Stimulated activated naive CD8-positive, alpha-beta T cell treated with anti-CD3 and anti-CD28 coated beads, Interleukin-15, Interleukin-2, amounts not matched to agents 100 ng/mL and 50 ng/mL, for 24 hours (primary cell): ENCODE measurements at regions not wholly inside any gene's neighbourhood (a gene's known extent, or its start where the extent isn't known, plus 50 kb on each side); places are given as distances from the start of the nearest gene placed in this dataset.
A peak's percentile ranks its signal among the peaks of the same experiment; 100 is the strongest.

Experiments
- H3K27ac Mint-ChIP-seq: one replicate; pipeline ENCODE4 v1.8.0; 2021; ENCODE audit warnings: mild to moderate bottlenecking, mixed read lengths
- H3K27me3 Mint-ChIP-seq: one replicate; pipeline ENCODE4 v1.8.0; 2021; ENCODE audit warnings: mixed read lengths
- H3K36me3 Mint-ChIP-seq: one replicate; pipeline ENCODE4 v1.8.0; 2021; ENCODE audit warnings: low read depth, mixed read lengths
- H3K4me1 Mint-ChIP-seq: one replicate; pipeline ENCODE4 v1.8.0; 2021; ENCODE audit warnings: low read depth, mixed read lengths
- H3K4me3 Mint-ChIP-seq: one replicate; pipeline ENCODE4 v1.8.0; 2021; ENCODE audit warnings: mild to moderate bottlenecking, mixed read lengths
- H3K9me3 Mint-ChIP-seq: one replicate; pipeline ENCODE4 v1.8.0; 2021; ENCODE audit warnings: mixed read lengths

- no peaks in the 10 kb centered on the region for H3K27me3 Mint-ChIP-seq
- H3K36me3 Mint-ChIP-seq: no peaks in the 10 kb centered on the region
- H3K4me3 Mint-ChIP-seq: no peak overlapping the region
- H3K27ac Mint-ChIP-seq: no peak overlapping the region
- no peaks in the 10 kb centered on the region for H3K4me1 Mint-ChIP-seq
- H3K9me3 Mint-ChIP-seq: no peaks in the 10 kb centered on the region
These were observed 170.9 kb upstream of the PPFIA2 start for GRCh38 chr12:81930037-81930436.

- Mint-ChIP-seq H3K27ac (no peak overlapping the region), H3K27me3 (no peaks in the 10 kb centered on the region), H3K4me3 (no peak overlapping the region), H3K9me3 (peaks cover 41% of the 10 kb centered on the region), H3K4me1 (no peaks in the 10 kb centered on the region), H3K36me3 (no peaks in the 10 kb centered on the region)
These were observed 137.6 kb upstream of the PPFIA2 start for GRCh38 chr12:81896771-81897170.

GRCh38 chr12:81888961-81889360, 129.8 kb upstream of the PPFIA2 start:
- Mint-ChIP-seq H3K4me1 (no peaks in the 10 kb centered on the region), H3K27ac (no peak overlapping the region), H3K36me3 (no peaks in the 10 kb centered on the region), H3K4me3 (no peak overlapping the region), H3K9me3 (no peaks in the 10 kb centered on the region), H3K27me3 (no peaks in the 10 kb centered on the region)

GRCh38 chr12:81888106-81888740, 129.1 kb upstream of the PPFIA2 start:
- H3K27me3 Mint-ChIP-seq: no peaks in the 10 kb centered on the region
- no peaks in the 10 kb centered on the region for H3K4me1 Mint-ChIP-seq
- no peak overlapping the region for H3K4me3 Mint-ChIP-seq
- H3K27ac Mint-ChIP-seq: no peak overlapping the region
- no peaks in the 10 kb centered on the region for H3K9me3 Mint-ChIP-seq
- H3K36me3 Mint-ChIP-seq: no peaks in the 10 kb centered on the region

GRCh38 chr12:81874586-81874985, 115.4 kb upstream of the PPFIA2 start:
- Mint-ChIP-seq H3K36me3 (no peaks in the 10 kb centered on the region), H3K4me1 (peaks cover 13% of the 10 kb centered on the region), H3K4me3 (no peak overlapping the region), H3K27ac (no peak overlapping the region), H3K27me3 (no peaks in the 10 kb centered on the region), H3K9me3 (no peaks in the 10 kb centered on the region)

- Mint-ChIP-seq H3K27me3 (no peaks in the 10 kb centered on the region), H3K4me3 (no peak overlapping the region), H3K4me1 (peaks cover 13% of the 10 kb centered on the region), H3K27ac (no peak overlapping the region), H3K36me3 (no peaks in the 10 kb centered on the region), H3K9me3 (no peaks in the 10 kb centered on the region)
These were observed 115.0 kb upstream of the PPFIA2 start for GRCh38 chr12:81874166-81874565.

GRCh38 chr12:81872400-81872799, 113.2 kb upstream of the PPFIA2 start:
- Mint-ChIP-seq H3K27me3 (no peaks in the 10 kb centered on the region), H3K4me3 (no peak overlapping the region), H3K27ac (no peak overlapping the region), H3K9me3 (no peaks in the 10 kb centered on the region), H3K4me1 (peaks cover 13% of the 10 kb centered on the region), H3K36me3 (no peaks in the 10 kb centered on the region)

GRCh38 chr12:81866081-81866480, 106.9 kb upstream of the PPFIA2 start:
- H3K9me3 Mint-ChIP-seq: no peaks in the 10 kb centered on the region
- H3K4me3 Mint-ChIP-seq: no peak overlapping the region
- no peaks in the 10 kb centered on the region for H3K36me3 Mint-ChIP-seq
- no peak overlapping the region for H3K27ac Mint-ChIP-seq
- H3K4me1 Mint-ChIP-seq: no peaks in the 10 kb centered on the region
- no peaks in the 10 kb centered on the region for H3K27me3 Mint-ChIP-seq

GRCh38 chr12:81863406-81863805, 104.3 kb upstream of the PPFIA2 start:
- Mint-ChIP-seq H3K9me3 (no peaks in the 10 kb centered on the region), H3K27ac (no peak overlapping the region), H3K4me3 (no peak overlapping the region), H3K4me1 (peaks cover 3% of the 10 kb centered on the region), H3K36me3 (no peaks in the 10 kb centered on the region), H3K27me3 (no peaks in the 10 kb centered on the region)

- Mint-ChIP-seq H3K27ac (no peak overlapping the region), H3K36me3 (no peaks in the 10 kb centered on the region), H3K9me3 (no peaks in the 10 kb centered on the region), H3K27me3 (no peaks in the 10 kb centered on the region), H3K4me1 (peaks cover 3% of the 10 kb centered on the region), H3K4me3 (no peak overlapping the region)
These were observed 100.4 kb upstream of the PPFIA2 start for GRCh38 chr12:81859521-81859920.

- Mint-ChIP-seq H3K4me3 (no peak overlapping the region), H3K4me1 (no peaks in the 10 kb centered on the region), H3K27ac (no peak overlapping the region), H3K9me3 (no peaks in the 10 kb centered on the region), H3K36me3 (no peaks in the 10 kb centered on the region), H3K27me3 (peaks cover 6% of the 10 kb centered on the region)
These were observed 84.4 kb upstream of the PPFIA2 start for GRCh38 chr12:81843599-81843998.

GRCh38 chr12:81835783-81836182, 76.6 kb upstream of the PPFIA2 start:
- Mint-ChIP-seq H3K27ac (peak overlapping the region; percentile 71), H3K4me1 (peaks cover 27% of the 10 kb centered on the region), H3K4me3 (no peak overlapping the region), H3K9me3 (peaks cover 4% of the 10 kb centered on the region), H3K36me3 (peaks cover 5% of the 10 kb centered on the region), H3K27me3 (peaks cover 5% of the 10 kb centered on the region)

GRCh38 chr12:81819991-81820633, 61.0 kb upstream of the PPFIA2 start:
- H3K27ac Mint-ChIP-seq: peak overlapping the region; percentile 68
- peaks cover 8% of the 10 kb centered on the region for H3K9me3 Mint-ChIP-seq
- no peaks in the 10 kb centered on the region for H3K36me3 Mint-ChIP-seq
- H3K27me3 Mint-ChIP-seq: peaks cover under 1% of the 10 kb centered on the region
- no peak overlapping the region for H3K4me3 Mint-ChIP-seq
- peaks cover 25% of the 10 kb centered on the region for H3K4me1 Mint-ChIP-seq

- Mint-ChIP-seq H3K4me1 (peaks cover 25% of the 10 kb centered on the region), H3K27ac (no peak overlapping the region), H3K36me3 (peaks cover 4% of the 10 kb centered on the region), H3K4me3 (no peak overlapping the region), H3K27me3 (peaks cover 20% of the 10 kb centered on the region), H3K9me3 (peaks cover 16% of the 10 kb centered on the region)
These were observed 56.5 kb upstream of the PPFIA2 start for GRCh38 chr12:81815611-81816010.

GRCh38 chr12:81811778-81812125, 52.6 kb upstream of the PPFIA2 start:
- H3K27me3 Mint-ChIP-seq: peaks cover 20% of the 10 kb centered on the region
- H3K36me3 Mint-ChIP-seq: peaks cover 4% of the 10 kb centered on the region
- no peak overlapping the region for H3K4me3 Mint-ChIP-seq
- peaks cover 8% of the 10 kb centered on the region for H3K9me3 Mint-ChIP-seq
- peaks cover 35% of the 10 kb centered on the region for H3K4me1 Mint-ChIP-seq
- no peak overlapping the region for H3K27ac Mint-ChIP-seq
